ENCODE measurements at regions not wholly inside any gene's neighbourhood (a gene's known extent, or its start where the extent isn't known, plus 50 kb on each side); places are given as distances from the start of the nearest gene placed in this dataset.
A peak's percentile ranks its signal among the peaks of the same experiment; 100 is the strongest.

GRCh38 chr15:38894243-38894948 is 329.8 kb upstream of the RASGRP1 start:
- peak in 1 of 2 experiments; percentile 32 for DNase-seq

GRCh38 chr15:38895326-38896255 is 331.0 kb upstream of the RASGRP1 start:
- DNase-seq, result no peak

- DNase-seq, result no peak
Measured at GRCh38 chr15:38896647-38897046, 332.0 kb upstream of the RASGRP1 start.

- no peak for DNase-seq
Measured at GRCh38 chr15:38897551-38897950, 332.9 kb upstream of the RASGRP1 start.

GRCh38 chr15:38898236-38898635 is 333.6 kb upstream of the RASGRP1 start:
- DNase-seq, result no peak

GRCh38 chr15:38899300-38899699 is 334.7 kb upstream of the RASGRP1 start:
- no peak for DNase-seq

GRCh38 chr15:38904298-38904697 is 339.7 kb upstream of the RASGRP1 start:
- DNase-seq, result no peak

- no peak for DNase-seq
Measured at GRCh38 chr15:38905632-38906031, 341.0 kb upstream of the RASGRP1 start.

- DNase-seq, result no peak
Measured at GRCh38 chr15:38920966-38921365, 356.4 kb upstream of the RASGRP1 start.

- no peak for DNase-seq
Measured at GRCh38 chr15:38921471-38921870, 356.9 kb upstream of the RASGRP1 start.

- DNase-seq, result no peak
Measured at GRCh38 chr15:38928431-38928830, 363.8 kb upstream of the RASGRP1 start.

GRCh38 chr15:38930851-38931572 is 366.4 kb upstream of the RASGRP1 start:
- no peak for DNase-seq

- DNase-seq, result no peak
Measured at GRCh38 chr15:38941399-38941953, 376.9 kb upstream of the RASGRP1 start.

GRCh38 chr15:38944536-38944935 is 379.9 kb upstream of the RASGRP1 start:
- DNase-seq, result no peak

GRCh38 chr15:38945551-38946298 is 381.1 kb upstream of the RASGRP1 start:
- DNase-seq, result no peak

GRCh38 chr15:38954090-38954489 is 389.5 kb upstream of the RASGRP1 start:
- no peak for DNase-seq

- DNase-seq, result no peak
Measured at GRCh38 chr15:38961456-38961855, 396.8 kb upstream of the RASGRP1 start.

- DNase-seq, result no peak
Measured at GRCh38 chr15:38961931-38962330, 397.3 kb upstream of the RASGRP1 start.

GRCh38 chr15:38972831-38973230 is 408.2 kb upstream of the RASGRP1 start:
- no peak for DNase-seq

GRCh38 chr15:38975282-38975990 is 410.8 kb upstream of the RASGRP1 start:
- DNase-seq, result no peak

- DNase-seq, result peak in 1 of 2 experiments; percentile 10
Measured at GRCh38 chr15:38991126-38991525, 426.5 kb upstream of the RASGRP1 start.

GRCh38 chr15:38991701-38992100 is 427.1 kb upstream of the RASGRP1 start:
- no peak for DNase-seq
